SK-N-SH (cell line): ENCODE measurements at regions not wholly inside any gene's neighbourhood (a gene's known extent, or its start where the extent isn't known, plus 50 kb on each side); places are given as distances from the start of the nearest gene placed in this dataset.

ENCODE experiments used
- CTCF ChIP-seq: fragments of 200-600 bp; sonication (generic); IDR thresholded peaks from 2 replicates; pipeline ENCODE4 v1.6.1; 2017; ENCODE audit warnings: antibody characterized with exemption, mild to moderate bottlenecking, moderate library complexity
- ELF1 ChIP-seq: IDR thresholded peaks from 2 replicates; pipeline ENCODE4 v1.4.0; 2012
- FOSL2 ChIP-seq: IDR thresholded peaks from 2 replicates; pipeline ENCODE4 v1.4.0; 2012; ENCODE audit warnings: low read depth, mild to moderate bottlenecking, moderate library complexity, borderline replicate concordance
- MAX ChIP-seq: IDR thresholded peaks from 2 replicates; pipeline ENCODE4 v1.4.0; 2012; ENCODE audit warnings: low read depth
- POLR2AphosphoS5 ChIP-seq: IDR thresholded peaks from 2 replicates; pipeline ENCODE4 v1.6.1; 2012; ENCODE audit warnings: low read depth, low read length
- RAD21 ChIP-seq: IDR thresholded peaks from 2 replicates; pipeline ENCODE4 v1.6.1; 2012; ENCODE audit warnings: mild to moderate bottlenecking, low read length
- RCOR1 ChIP-seq: fragments of 150-350 bp; IDR thresholded peaks from 2 replicates; pipeline ENCODE4 v1.6.1; 2017; ENCODE audit warnings: antibody characterized with exemption, low read length
- REST ChIP-seq: IDR thresholded peaks from 2 replicates; pipeline ENCODE4 v1.6.1; 2012; ENCODE audit warnings: mild to moderate bottlenecking, low read depth, low read length, moderate library complexity
- RXRA ChIP-seq: IDR thresholded peaks from 2 replicates; pipeline ENCODE4 v1.4.0; 2012; ENCODE audit warnings: low read depth, mild to moderate bottlenecking, borderline replicate concordance
- SMC3 ChIP-seq: IDR thresholded peaks from 2 replicates; pipeline ENCODE4 v1.6.1; 2012; ENCODE audit warnings: low read depth, low read length, improper control_type of control experiment
- TAF1 ChIP-seq: IDR thresholded peaks from 2 replicates; pipeline ENCODE4 v1.6.1; 2012; ENCODE audit warnings: low read depth, mild to moderate bottlenecking, low read length, moderate library complexity, borderline replicate concordance
- TEAD4 ChIP-seq: IDR thresholded peaks from 2 replicates; pipeline ENCODE4 v1.4.0; 2012; ENCODE audit warnings: mild to moderate bottlenecking, borderline replicate concordance; ENCODE audit not compliant: insufficient read depth
- USF2 ChIP-seq: fragments of 150-350 bp; IDR thresholded peaks from 2 replicates; pipeline ENCODE4 v1.6.1; 2017; ENCODE audit warnings: antibody characterized with exemption, low read length, low read depth, borderline replicate concordance

- TF ChIP-seq POLR2AphosphoS5, result no peak
- no peak for TF ChIP-seq ELF1
- TF ChIP-seq USF2, result no peak
- TF ChIP-seq CTCF, result no peak
- no peak for TF ChIP-seq FOSL2
- TF ChIP-seq RAD21, result no peak
- no peak for TF ChIP-seq SMC3
- no peak for TF ChIP-seq TAF1
- TF ChIP-seq REST, result no peak
- no peak for TF ChIP-seq RXRA
- TF ChIP-seq TEAD4, result no peak
- no peak for TF ChIP-seq RCOR1
- TF ChIP-seq MAX, result no peak
Observed at GRCh38 chr19:28414748-28415147, 798.2 kb downstream of the UQCRFS1 start.
